ENCODE measurements at regions not wholly inside any gene's neighbourhood (a gene's known extent, or its start where the extent isn't known, plus 50 kb on each side); places are given as distances from the start of the nearest gene placed in this dataset.

DNA sequence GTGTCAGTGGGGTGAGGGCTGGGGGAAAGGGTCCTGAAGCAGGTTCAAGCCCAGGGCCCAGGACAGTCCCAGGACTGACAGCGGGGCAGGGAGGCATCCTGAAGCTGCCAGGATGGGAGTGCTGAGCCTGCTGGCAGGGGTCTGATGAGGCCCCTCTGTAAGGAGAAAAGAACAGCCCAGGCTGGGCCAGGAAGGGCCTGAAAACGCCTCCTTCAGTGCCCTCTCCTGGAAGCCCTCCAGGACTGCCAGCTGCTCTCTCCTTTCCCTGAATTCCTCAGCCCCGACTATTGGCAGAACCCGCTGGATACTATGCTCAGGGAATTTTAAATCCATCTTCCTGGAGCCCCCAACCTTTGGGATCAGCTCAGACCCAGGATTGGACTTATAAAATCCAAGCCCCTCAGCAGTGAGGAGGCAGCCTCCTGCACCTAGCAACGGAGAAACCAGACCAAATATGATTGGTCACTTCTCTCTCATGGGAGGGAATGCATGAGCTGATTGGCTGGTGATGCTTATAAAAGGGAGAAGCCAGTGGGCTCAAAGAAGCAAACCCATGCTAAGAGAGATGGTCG lies 203.5 kb upstream of the LINGO1 start:
- TF ChIP-seq HDAC6 (IDR thresholded peaks at IDR 0.05; ENCODE audit: low read depth, low read length) (no peak), MAFK (IDR thresholded peaks at IDR 0.05; ENCODE audit: low read depth, low read length) (no peak), EZH2 (IDR thresholded peaks at IDR 0.05; ENCODE audit: low read depth, low read length, severe bottlenecking) (no peak), CREB1 (IDR thresholded peaks at IDR 0.05) (no peak), HDAC2 (IDR thresholded peaks at IDR 0.05; ENCODE audit: borderline replicate concordance in 1 of 2, low read depth in 2 of 2, low read length in 2 of 2) (no peak), ASH2L (IDR thresholded peaks at IDR 0.05; ENCODE audit: low read length) (peak; percentile 25), CTCF (IDR thresholded peaks at IDR 0.05; ENCODE audit: control extremely low read depth in 1 of 3, insufficient read depth in 1 of 3, low read depth in 1 of 3, low read length in 3 of 3) (peak; percentile 36 to 54 (median 40)), USF2 (IDR thresholded peaks at IDR 0.05; ENCODE audit: low read length) (no peak), CEBPB (IDR thresholded peaks at IDR 0.05; ENCODE audit: low read depth, low read length) (no peak), POLR2AphosphoS5 (IDR thresholded peaks at IDR 0.05; ENCODE audit: low read depth, low read length) (no peak), JUND (IDR thresholded peaks at IDR 0.05; ENCODE audit: low read length) (no peak), POLR2A (IDR thresholded peaks at IDR 0.05; ENCODE audit: control extremely low read depth in 1 of 2, low read depth in 2 of 2, low read length in 2 of 2) (0 out of 3 replicates have a peak, but pooled peaks of 1 of the 2 experiments have one; percentile 35)
- TF ChIP-seq, protein P1, sequence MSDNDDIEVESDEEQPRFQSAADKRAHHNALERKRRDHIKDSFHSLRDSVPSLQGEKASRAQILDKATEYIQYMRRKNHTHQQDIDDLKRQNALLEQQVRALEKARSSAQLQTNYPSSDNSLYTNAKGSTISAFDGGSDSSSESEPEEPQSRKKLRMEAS (IDR thresholded peaks at IDR 0.05), result no peak

Measured in H1 (cell line).